Mucosa of descending colon (tissue), 3 donors: ENCODE measurements at regions not wholly inside any gene's neighbourhood (a gene's known extent, or its start where the extent isn't known, plus 50 kb on each side); places are given as distances from the start of the nearest gene placed in this dataset.
A peak's percentile ranks its signal among the peaks of the same experiment; 100 is the strongest.

Source experiments
- ATAC-seq: fragments of 200-7000 bp; cut with Tn5 transposase; one replicate; pipeline ENCODE4 v1.9.1; 2020; ENCODE audit warnings: mild to moderate bottlenecking, moderate library complexity
- DNase-seq, 3 donors: peaks; one replicate each; pipeline ENCODE4 v3.0.0-alpha.2; 2020
- H3K36me3 ChIP-seq: fragments of 200-600 bp; one replicate; pipeline ENCODE4 v1.8.0; 2021; ENCODE audit warnings: low read depth, mild to moderate bottlenecking
- H3K4me1 ChIP-seq: fragments of 200-600 bp; one replicate; pipeline ENCODE4 v1.8.0; 2021; ENCODE audit warnings: low read depth, mild to moderate bottlenecking
- H3K4me3 ChIP-seq: fragments of 200-600 bp; one replicate; pipeline ENCODE4 v1.8.0; 2021; ENCODE audit warnings: mild to moderate bottlenecking
- H3K9me3 ChIP-seq: fragments of 200-600 bp; one replicate; pipeline ENCODE4 v1.8.0; 2021; ENCODE audit warnings: mild to moderate bottlenecking
- CTCF ChIP-seq: fragments of 200-600 bp; IDR thresholded peaks from one replicate; pipeline ENCODE4 v1.8.0; 2022; ENCODE audit warnings: antibody characterized with exemption, mild to moderate bottlenecking
- intact Hi-C, 2 donors: fragments of 100-400 bp; cut with DNase I in 1 of 2; cut with micrococcal nuclease in 1 of 2; formaldehyde crosslinking; loops; one replicate each; pipeline versions ENCODE4 v1.11.0 to v1.11.1; 2022; cut with DNase I, micrococcal nuclease
- donor health status: DM: no; HTN: no; CAD: no; lungs with moderate emphysema.
- donor health status: DM: no; HTN: no; CAD: no.
- donor health status: DM: no; HTN: yes; CAD: no.

GRCh38 chr2:16506366-16506765, 159.3 kb downstream of the CYRIA start:
- DNase-seq (peak in 1 of 3 donors; percentile 18), ATAC-seq (peak; percentile 13)
- no peak overlapping the region for H3K4me3 ChIP-seq
- TF ChIP-seq CTCF = no peak
- intact Hi-C loops = loop anchor here (5.0 to 10.0 kb wide), 3 partner anchors 562 to 872 kb away; partner anchors contain the start of gene MYCN (in 1 of the 2)
- peaks cover 9% of the 10 kb centered on the region for H3K4me1 ChIP-seq
- no peaks in the 10 kb centered on the region for H3K9me3 ChIP-seq
- no peaks in the 10 kb centered on the region for H3K36me3 ChIP-seq

- ATAC-seq (no peak), DNase-seq (no peak)
- no peaks in the 10 kb centered on the region for H3K36me3 ChIP-seq
- no peak overlapping the region for H3K4me3 ChIP-seq
- no peaks in the 10 kb centered on the region for H3K9me3 ChIP-seq
- intact Hi-C loops = no loop called here
- H3K4me1 ChIP-seq = no peaks in the 10 kb centered on the region
- no peak for TF ChIP-seq CTCF
These were observed 168.9 kb downstream of the CYRIA start for GRCh38 chr2:16496426-16497388.

- ATAC-seq (no peak), DNase-seq (no peak)
- intact Hi-C loops = no loop called here
- no peaks in the 10 kb centered on the region for H3K9me3 ChIP-seq
- no peak for TF ChIP-seq CTCF
- no peaks in the 10 kb centered on the region for H3K36me3 ChIP-seq
- H3K4me1 ChIP-seq = no peaks in the 10 kb centered on the region
- H3K4me3 ChIP-seq = no peak overlapping the region
These were observed 170.0 kb downstream of the CYRIA start for GRCh38 chr2:16495509-16496208.

GRCh38 chr2:16494836-16495508, 170.7 kb downstream of the CYRIA start:
- Histone ChIP-seq H3K4me3 (no peak overlapping the region), H3K4me1 (no peaks in the 10 kb centered on the region), H3K9me3 (no peaks in the 10 kb centered on the region), H3K36me3 (no peaks in the 10 kb centered on the region)
- DNase-seq (no peak), ATAC-seq (no peak)
- intact Hi-C loops = no loop called here
- TF ChIP-seq CTCF = no peak

GRCh38 chr2:16493788-16494187, 171.8 kb downstream of the CYRIA start:
- ATAC-seq (no peak), DNase-seq (no peak)
- intact Hi-C loops = no loop called here
- H3K9me3 ChIP-seq = no peaks in the 10 kb centered on the region
- no peaks in the 10 kb centered on the region for H3K36me3 ChIP-seq
- no peaks in the 10 kb centered on the region for H3K4me1 ChIP-seq
- H3K4me3 ChIP-seq = no peak overlapping the region
- no peak for TF ChIP-seq CTCF
